HG03045 (cell line): ENCODE measurements at regions not wholly inside any gene's neighbourhood (a gene's known extent, or its start where the extent isn't known, plus 50 kb on each side); places are given as distances from the start of the nearest gene placed in this dataset.
"Not testable (repeated sequence)": the region's sequence is repeated elsewhere in the genome, so short reads cannot be mapped to it uniquely, and the experiment has no call there.

ENCODE experiments used
- ATAC-seq: cut with Tn5 transposase; IDR thresholded peaks from one replicate; pipeline ENCODE4 v1.9.1; 2021; ENCODE audit warnings: mild to moderate bottlenecking, moderate library complexity; ENCODE audit not compliant: unreplicated experiment

DNA sequence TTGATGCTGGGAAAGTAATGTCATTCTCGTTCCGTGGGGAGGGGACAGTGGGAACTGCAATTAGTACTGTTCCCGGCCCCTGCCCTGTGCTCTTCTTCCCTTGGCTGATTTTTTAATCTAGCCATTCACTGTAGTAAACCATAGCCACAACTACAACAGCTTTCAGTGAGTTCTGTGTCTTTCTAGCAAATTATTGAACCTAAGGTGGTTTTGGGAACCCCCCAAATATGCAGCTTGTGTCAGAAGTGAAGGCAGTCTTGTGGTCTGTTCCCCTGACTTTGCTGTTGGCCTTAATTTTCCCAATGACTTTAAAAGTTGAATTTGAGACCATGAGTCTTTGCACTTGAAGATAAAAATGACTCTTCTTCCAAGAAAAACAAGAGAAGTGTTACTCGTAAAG, 114.3 kb upstream of the ETV6 start:
- ATAC-seq, result no peak

DNA sequence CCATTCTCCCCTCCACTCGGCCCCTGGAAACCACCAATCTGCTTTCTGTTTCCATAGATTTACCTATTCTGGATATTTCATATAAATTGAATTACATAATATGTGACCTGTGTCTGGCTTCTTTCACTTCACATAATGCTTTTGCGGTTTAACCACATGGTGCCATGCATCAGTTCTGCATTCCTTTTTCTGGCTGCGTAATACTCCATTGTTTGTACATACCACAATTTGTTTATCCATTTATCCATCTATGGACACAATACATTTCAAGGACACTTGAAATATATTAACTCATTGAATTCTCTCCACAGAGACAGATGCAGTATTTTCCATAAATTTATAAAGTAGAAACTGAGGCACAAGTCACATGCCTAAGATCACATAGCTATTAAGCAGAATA, 110.3 kb upstream of the ETV6 start:
- no peak for ATAC-seq

DNA sequence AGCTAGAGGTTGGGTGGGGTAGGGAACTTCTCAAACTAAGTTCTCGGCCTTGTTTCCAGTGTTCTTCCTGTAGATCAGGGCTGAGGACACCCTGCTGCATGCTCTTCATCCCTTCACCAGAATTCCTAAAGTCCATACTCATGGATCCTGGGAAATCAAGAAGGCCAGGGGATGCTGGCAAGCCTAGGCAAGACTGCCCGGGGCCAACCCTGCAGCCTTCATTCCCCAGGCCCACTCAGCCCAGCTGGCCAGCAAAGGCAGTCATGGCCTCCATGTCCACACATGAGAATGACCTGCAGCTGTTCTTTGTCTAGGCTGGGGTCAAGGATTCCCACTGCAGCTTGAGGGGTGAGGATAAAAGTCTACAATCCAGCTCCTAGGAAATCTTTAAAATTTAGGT, 109.3 kb upstream of the ETV6 start:
- no peak for ATAC-seq

DNA sequence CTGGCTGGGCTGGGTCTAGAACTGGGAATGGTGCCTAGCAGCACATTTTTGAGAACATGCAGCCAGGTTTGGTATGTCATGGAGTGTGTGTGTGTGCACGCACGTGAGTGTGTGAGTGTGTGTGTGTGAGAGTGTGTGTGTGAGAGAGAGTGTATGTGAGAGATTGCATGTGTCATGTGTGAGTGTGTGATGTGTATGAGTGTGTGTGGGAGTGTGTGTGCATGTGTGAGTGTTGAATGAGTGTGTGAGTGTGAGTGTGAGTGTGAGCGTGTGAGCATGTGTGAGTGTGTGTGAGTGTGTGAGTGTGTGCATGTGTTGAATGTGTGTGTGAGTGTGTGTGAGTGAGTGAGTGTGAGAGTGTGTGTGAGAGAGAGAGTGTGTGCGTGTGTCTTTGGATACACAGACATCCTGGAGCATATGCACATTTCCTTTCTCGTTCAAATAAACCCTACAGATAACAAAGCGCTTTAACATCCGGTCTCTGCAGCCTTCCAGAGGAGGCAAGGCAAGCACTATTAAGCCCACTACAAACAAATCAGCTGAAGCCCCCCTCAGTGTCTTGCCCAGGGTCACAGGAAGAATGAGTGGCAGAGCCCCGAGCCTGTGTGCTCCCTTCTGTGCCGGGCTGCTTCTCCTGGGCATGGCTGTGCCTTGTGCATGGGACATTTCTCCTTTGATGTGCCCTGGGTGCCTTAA, 108.7 kb upstream of the ETV6 start:
- ATAC-seq, result no peak

DNA sequence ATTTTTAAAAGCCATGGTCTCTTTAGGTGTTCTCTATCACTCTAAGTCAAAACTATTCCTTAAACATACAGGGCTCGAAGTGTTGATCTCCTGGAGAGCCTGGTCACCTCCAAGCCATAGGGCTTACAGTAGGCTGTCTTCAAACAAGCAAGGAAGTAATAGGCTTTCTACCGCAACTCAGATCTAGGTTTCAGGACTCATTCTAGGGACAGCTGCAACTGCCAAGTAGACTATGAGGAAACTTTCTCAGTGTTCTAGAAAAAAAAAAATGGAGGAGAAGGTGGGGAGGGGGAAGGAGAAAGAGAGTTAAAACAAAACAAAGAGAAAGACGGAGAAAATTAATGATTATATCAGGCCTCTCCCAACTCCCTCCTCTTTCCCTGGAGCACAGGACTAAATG, 106.9 kb upstream of the ETV6 start:
- no peak for ATAC-seq

DNA sequence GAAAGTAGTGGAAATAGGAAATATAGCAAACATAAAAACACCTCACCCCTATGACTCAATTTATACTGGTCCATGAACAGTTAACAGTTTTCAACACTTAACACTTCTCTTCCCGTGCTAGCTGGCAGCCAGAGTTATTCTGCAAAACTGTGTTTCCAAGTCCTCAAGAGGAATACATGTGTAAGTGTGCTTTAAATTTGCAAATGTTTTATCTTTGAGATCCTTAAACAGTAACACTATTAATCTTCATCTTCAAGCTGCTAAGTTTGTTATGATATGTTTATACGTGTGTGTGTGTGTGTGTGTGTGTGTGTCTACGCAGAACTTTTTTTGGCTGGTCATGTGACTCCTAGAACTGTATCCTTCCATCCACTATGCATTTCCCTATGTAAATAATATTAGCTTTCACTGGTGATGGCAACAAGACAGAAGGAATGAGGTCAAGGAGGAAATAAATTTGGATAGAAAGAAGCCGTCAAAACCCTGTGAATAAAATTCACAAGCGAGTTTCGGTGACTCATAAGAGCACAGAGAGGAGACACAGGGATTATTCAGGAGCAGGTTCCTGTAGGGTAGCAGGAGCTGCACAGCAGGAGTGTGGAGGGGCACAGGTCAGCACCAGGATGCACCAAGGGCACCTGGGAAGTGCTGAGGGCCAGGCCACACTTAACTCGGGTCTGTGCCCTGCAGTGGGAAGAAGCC, 105.9 kb upstream of the ETV6 start:
- no peak for ATAC-seq

DNA sequence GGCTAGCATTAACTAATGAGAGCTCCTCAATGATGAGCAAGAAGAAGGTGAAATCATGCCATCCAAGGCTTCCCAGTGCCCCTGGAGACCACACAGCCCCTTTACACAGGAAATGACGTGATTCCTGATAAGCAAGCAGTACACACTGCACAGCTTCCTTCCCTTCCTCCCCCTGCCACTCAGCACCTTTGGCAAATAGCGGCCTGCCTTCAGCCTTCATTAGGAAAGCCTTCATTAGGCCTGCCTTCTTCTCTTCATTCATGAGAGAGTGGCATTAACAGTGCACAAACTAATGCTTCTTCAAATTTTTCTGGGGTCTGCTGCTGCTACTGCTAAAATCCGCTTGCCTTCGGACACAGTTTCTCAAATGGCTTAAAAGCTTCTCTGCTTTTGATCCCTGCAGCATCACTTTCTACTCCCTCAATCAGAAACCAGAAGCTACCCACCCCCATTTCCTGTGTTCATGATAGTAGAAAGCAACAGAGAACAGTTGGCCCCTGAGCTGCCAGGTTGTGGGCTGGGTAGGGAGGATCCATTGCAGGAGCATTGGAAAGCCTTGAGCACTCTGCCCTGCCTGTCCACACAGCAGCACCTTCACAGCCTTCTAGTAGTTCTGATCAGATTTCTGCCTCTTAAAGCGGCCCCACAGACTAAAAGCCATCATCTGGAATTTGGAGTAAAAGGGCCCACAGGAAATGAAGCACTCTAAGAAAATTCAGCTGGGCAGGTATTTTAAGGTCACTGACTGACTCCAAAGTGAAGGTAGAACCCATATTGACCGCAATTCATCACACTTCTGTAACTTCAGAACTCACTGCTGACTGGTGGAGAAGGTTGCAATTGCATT, 103.8 kb upstream of the ETV6 start:
- peak; percentile 65 for ATAC-seq

DNA sequence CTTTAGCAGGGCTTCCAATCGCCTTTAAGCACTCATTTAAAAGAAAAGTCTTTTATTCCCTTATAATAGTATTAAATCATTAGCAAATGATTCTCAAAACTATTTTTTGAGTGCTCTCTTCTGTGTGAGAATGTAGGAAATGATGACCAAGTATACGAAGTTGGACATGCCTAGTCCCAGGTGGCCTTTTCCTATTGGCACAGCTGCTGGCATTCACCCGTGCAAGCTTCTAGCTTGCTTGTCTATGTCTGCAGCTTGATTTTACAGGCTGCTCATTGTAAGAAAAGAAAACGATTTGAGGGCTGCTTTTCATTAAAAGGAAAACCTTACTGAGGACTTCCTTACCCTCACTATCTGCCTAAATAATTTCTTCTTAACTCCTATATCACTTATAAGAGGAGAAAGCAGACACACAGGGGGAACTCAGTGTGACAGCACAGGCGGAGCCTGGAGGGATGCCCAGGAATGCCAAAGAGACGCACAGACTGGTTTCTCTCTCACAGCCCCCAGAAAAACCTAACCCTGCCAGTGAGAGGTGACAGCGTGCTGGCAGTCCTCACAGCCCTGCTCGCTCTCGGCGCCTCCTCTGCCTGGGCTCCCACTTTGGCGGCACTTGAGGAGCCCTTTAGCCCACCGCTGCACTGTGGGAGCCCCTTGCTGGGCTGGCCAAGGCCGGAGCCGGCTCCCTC, 102.7 kb upstream of the ETV6 start:
- ATAC-seq, result not testable (repeated sequence)

DNA sequence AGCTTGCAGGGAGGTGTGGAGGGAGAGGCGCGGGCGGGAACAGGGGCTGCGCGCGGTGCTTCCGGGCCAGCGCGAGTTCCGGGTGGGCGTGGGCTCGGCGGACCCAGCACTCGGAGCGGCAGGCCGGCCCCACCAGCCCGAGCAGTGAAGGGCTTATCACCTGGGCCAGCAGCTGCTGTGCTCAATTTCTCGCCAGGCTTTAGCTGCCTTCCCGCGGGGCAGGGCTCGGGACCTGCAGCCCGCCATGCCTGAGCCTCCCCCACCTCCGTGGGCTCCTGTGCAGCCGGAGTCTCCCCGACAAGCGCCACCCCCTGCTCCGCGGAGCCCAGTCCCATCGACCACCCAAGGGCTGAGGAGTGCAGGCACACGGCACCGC, 102.2 kb upstream of the ETV6 start:
- ATAC-seq, result not testable (repeated sequence)

DNA sequence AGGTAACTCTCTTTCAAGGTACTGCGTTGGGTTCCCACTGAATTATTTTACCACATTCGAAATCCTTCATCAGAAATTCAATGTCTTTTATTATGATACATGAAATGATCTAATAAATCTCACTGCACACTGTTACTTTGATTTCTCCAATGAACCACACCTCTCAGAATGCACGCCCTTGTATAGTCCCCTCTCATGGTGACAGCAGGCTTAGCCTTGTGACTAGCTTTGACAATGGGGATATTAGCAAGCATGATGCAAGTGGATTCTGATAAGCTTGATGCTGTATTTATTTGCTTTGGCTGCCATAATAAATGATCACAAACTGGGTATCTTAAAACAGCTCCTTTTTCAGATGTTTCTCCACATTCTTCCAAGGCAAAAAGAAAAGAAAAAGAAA, 100.4 kb upstream of the ETV6 start:
- no peak for ATAC-seq

DNA sequence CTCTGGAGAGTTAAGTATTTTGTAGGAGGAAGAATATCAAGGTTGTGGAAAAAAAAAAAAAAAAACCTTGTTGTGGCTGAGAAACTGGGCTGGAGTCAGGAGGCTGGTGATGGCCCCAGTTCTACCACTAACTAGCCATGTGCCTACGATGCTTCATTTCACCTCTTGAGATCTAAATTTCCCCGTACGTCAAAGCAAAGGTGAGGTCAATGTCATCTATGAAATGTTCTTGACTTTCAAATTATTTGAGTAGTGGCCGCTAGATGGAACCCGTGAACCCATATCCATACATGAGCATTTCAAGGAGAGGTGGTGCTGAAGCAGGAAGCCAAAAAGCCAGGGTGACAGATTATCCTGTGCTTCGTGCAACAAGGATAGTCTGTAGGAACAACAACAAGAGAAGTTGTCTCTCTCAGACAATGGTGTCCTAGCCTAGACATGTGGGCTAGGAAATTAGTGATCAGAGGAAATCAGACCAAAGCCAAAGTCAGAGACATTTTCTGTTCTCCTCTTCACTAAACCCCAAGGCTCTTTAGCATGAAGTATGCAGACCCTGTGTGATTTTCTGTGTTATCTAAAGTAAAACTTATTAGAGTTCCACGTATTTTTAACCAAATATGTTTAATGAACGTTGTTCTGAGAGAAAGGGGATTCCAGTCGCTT, 95.5 kb upstream of the ETV6 start:
- ATAC-seq, result peak; percentile 56

DNA sequence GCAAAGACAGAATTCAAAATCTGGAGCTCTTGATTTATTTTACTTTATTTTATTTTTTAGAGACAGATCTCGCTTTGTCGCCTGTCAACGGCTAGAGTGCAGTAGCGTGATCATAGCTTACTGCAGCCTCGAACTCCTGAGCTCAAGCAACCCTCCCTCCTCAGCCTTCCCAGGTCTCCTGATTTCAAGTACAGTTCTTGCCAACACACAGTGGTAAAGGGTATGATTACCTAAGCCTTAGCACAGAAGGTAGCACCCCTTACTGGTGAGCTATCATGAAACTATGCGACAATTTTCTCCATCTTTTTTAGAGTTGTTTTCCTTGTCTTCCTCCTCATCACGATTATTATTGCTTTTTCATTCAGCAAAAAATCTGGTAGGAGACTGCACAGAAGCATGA, 94.3 kb upstream of the ETV6 start:
- ATAC-seq, result no peak

DNA sequence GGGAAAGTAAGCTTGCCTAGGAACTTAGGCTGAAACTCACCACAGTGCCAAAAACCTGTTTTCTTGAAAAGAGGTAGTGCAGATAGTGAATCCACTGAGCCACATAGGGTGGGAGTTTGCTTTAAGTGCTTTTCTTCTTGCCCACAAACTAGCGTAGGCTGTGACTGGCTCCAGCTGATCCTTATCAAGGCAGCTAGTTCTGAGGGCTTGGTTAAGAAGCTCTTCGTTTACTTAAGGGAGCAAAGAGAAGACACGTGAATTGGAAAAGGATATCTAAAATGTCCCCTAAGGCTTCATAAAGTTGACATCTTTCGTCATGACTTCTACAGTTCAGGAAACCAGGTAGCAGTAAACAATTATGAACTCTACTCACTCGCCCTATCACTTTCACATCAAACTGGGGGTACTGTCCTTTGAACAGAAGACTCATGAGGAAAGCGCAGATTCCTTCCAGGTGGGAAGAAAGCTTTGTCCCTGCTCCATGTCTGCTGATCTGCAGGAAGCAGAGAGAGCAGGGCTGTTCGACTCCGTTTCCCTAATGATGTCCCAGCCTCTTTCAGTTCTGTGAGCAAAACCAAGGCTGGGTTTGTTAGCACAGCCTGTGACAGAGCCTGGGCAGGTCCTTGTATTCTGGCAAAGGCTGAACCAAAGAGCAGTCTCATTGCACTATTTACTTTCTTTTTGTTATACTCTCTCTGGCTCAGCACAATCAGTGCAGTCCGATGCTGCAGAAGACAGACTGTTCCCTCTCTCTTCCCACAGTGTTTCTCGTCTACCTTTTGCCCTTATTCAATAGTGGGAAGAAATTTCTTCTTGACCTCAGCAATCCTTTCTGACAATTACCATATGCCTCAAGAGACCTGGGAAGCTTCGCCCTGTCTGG, 93.5 kb upstream of the ETV6 start:
- ATAC-seq, result no peak

DNA sequence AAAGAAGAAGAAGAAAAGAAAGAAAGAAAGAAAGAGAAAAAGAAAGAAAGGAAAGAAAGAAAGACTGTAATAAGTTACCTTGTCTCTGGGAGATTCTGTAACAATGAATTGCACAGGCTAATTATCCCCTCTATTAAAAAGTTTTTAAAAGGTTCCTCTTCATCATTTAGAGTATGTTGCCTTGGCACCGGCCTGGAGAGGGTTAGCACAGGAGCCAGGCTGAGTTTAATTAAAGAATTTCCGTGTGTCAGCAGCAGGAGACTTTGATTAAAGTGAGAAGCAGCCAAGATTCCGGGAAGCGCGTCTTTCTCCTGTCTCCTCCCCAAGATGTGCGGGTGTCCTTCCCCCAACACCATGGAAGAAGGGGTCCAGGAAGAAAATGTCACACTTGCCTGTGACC, 92.8 kb upstream of the ETV6 start:
- no peak for ATAC-seq

DNA sequence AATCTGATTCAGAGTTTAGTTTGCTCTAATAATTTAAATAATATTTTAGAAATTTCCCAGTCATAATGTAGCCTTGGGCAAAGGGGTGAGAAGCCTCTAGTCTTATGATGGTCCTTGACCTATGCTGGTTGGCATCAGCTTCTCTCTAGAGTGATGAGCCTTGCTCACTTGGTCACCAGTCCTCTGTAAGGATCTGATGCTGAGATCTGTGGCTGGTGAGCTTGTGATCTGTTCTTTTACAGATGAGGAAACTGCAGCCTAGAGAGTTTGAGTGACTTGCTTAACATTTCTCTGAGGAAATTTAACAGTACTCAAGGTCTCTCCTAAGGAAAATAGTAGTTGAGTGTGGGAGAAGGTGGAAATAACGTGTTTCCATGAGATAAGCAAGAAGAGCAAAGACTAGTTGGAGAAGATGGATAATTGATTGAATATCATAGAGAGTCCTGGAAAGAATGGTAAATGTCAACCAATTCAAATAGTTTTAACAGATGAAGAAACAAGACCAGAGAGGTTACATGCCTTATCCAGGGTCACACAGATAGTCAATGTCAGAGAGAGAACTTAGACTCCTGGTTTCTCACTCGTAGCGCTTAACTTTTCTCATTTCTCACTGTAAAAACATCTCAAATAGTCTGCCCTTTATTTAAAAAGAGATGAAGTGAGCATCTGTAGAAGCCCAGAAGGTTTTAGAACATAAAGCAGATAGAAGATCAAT, 89.7 kb upstream of the ETV6 start:
- no peak for ATAC-seq

DNA sequence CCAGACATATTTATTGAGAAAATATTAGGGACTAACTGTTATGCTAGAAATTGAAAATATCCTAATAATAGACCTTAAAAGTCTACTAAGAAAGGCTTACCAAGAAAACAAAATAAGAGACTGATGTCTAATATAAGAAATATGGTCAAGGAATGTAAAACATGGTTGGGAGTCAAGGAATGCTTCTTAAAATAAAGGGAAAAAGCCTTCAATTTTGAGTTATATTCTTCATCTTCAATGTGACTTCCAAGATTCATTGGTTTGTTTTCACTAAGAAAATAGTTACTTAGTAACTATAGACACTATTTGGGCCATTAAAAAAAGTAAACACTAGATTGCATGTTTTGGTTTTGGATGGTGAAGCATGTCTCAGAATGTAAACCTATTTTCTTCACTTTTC, 88.1 kb upstream of the ETV6 start:
- ATAC-seq, result no peak

DNA sequence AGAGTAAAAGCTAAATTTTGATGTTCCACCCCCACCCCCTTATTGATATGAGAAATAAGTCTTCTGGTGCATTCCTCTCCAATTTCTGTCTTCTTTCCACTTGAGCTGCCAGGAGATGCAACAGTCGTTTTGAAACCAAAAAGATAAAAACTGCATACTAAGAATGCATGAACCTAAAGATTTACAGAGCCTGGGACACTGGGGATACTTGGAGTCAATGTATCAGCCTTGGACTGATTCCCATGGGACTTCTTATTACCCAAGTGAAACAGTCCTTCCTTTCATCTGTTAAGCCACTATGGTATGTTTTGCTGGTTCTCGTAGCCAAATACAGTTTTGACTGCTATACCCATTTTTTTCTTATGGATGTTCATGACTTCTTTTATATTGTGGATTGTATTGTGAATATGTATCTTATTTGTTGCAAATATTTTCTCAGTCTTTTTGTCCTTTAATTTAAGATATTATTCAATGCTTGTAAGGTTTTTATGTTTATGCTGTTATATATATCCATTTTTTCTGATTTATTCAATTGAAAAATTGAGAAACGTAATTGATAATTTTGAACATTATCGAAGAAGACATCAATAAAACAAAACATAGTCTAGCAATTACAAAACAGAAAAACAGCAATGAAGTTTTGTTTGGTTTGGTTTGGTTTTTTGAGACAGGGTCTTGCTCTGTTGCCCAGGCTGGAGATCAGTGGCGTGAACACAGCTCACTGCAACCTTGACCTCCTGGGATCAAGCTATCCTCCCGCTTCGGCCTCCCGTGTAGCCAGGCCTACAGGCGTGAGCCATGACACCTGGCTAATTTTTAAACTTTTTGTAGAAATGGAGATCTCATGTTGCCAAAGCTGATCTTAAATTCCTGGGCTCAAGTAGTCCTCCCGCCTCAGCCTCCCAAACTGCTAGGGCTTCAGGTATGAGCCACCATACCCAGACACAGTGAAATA, 85.4 kb upstream of the ETV6 start:
- ATAC-seq, result no peak

DNA sequence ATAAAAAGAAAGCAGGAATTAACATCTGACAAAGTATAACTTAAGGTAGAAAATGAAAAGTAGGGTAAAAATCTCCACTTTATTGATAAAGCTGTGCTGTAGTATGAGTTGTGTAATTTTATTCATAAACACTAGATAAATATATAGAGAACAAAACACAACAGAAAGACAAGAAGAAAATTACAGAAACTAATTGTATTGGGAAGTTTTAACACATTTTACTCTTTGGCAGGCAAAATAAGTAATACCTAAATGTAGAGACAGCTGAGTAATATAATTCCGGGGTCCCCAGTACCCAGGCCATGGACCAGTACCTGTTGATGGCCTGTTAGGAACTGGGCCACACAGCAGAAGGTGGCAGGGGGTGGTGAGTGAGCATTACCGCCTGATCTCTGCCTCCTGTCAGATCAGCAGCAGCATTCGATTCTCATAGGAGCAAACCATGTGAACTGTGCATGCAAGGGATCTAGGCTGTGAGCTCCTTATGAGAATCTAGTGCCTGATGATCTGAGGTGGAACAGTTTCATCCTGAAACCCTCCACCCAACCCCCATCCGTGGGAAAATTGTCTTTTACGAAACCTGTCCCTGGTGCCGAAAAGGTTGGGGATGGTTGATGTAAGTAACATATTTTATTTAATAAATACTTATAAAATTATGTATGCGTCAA, 84.4 kb upstream of the ETV6 start:
- no peak for ATAC-seq
